AG04450 (cell line): ENCODE measurements at regions not wholly inside any gene's neighbourhood (a gene's known extent, or its start where the extent isn't known, plus 50 kb on each side); places are given as distances from the start of the nearest gene placed in this dataset.

Experiments used
- CTCF ChIA-PET: fragments of 300-600, 350-600 bp; formaldehyde crosslinking; extraction: SDS; loops from one replicate; lab custom pipeline; 2022; ENCODE audit warnings: antibody characterized with exemption, inconsistent platforms; lab: Charles Lee
- POLR2A ChIA-PET: fragments of 350-600 bp; formaldehyde crosslinking; extraction: SDS; loops from one replicate; lab custom pipeline; 2021; ENCODE audit warnings: antibody characterized with exemption, inconsistent platforms; lab: Yijun Ruan, JAX
- DNase-seq: peaks from one replicate; pipeline ENCODE4 v3.0.0-alpha.2; 2011; ENCODE audit warnings: low read depth, low spot score
- H3K27ac ChIP-seq: one replicate; pipeline ENCODE4 v1.5.1; 2012; ENCODE audit warnings: low read depth, low read length, control low read depth
- H3K27me3 ChIP-seq: one replicate; pipeline ENCODE4 v1.6.0; 2012; ENCODE audit warnings: low read length; ENCODE audit not compliant: control insufficient read depth, insufficient read depth
- H3K4me3 ChIP-seq: 2 replicates; pipeline ENCODE4 v1.5.1; 2011; ENCODE audit warnings: mild to moderate bottlenecking, low read depth, low read length, control low read depth
- H3K9me3 ChIP-seq: 2 replicates; pipeline ENCODE4 v1.5.1; 2012; ENCODE audit warnings: low read length; ENCODE audit not compliant: control insufficient read depth, insufficient read depth
- TF ChIP-seq, protein P1 (sequence below): IDR thresholded peaks from 2 replicates; pipeline ENCODE4 v1.5.1; 2011; ENCODE audit warnings: low read depth, low read length, control low read depth, inconsistent platforms

DNA sequence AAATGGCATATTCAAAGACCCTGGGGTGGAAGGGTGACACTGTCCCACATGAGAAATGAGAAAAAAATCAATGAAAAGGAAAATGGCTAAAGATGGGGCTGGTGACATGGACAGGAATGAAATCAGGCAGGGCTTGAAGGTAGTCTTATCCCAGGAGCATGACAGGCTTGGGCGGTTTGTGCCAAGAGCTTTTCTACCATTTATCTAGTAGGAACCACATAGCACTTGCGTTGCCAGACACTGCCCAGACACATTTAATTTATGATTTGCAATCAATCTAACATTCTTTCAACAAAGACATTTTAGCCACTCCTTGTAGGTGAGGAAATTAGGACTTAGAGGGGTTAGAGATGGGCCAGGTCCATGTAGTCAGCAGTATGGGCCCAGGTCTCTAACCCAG is 106.6 kb upstream of the NR2F2 start:
- POLR2A ChIA-PET: no interaction called here
- CTCF ChIA-PET: no interaction called here
- no peak overlapping the region for H3K4me3 ChIP-seq
- TF ChIP-seq, protein P1, sequence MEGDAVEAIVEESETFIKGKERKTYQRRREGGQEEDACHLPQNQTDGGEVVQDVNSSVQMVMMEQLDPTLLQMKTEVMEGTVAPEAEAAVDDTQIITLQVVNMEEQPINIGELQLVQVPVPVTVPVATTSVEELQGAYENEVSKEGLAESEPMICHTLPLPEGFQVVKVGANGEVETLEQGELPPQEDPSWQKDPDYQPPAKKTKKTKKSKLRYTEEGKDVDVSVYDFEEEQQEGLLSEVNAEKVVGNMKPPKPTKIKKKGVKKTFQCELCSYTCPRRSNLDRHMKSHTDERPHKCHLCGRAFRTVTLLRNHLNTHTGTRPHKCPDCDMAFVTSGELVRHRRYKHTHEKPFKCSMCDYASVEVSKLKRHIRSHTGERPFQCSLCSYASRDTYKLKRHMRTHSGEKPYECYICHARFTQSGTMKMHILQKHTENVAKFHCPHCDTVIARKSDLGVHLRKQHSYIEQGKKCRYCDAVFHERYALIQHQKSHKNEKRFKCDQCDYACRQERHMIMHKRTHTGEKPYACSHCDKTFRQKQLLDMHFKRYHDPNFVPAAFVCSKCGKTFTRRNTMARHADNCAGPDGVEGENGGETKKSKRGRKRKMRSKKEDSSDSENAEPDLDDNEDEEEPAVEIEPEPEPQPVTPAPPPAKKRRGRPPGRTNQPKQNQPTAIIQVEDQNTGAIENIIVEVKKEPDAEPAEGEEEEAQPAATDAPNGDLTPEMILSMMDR: no peak
- no peaks in the 10 kb centered on the region for H3K27me3 ChIP-seq
- no peaks in the 10 kb centered on the region for H3K9me3 ChIP-seq
- no peak for DNase-seq
- no peak overlapping the region for H3K27ac ChIP-seq

DNA sequence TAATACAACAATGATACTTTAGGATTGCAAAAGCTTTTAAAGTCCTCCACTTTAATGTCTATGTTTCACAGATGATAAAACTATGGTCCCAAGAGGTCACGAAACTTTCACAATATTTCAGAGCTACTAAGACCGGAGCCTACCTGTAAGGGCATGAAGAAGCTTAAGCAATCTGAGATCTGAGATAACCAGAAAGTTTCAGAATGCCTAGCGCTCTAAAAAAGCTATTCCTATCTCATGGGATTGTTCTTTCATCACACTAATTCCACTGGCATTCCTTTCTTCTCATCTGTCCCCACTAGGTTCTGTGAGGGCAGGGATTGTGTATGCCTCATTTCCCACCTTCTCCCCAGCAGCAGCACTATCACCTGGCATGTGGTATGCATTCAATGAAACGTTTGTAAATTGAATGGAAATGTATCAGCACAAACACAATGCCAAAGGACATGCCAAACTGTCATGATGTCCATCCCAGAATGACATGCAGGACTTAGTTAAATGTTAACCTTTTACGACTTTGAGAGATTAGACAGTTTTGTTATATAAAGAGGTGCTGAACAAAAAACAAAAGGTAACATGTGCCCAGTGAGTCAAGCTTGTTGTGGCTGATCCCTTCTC is 104.7 kb upstream of the NR2F2 start:
- ChIA-PET CTCF (no interaction called here), POLR2A (no interaction called here)
- Histone ChIP-seq H3K27ac (no peak overlapping the region), H3K4me3 (no peak overlapping the region), H3K9me3 (no peaks in the 10 kb centered on the region), H3K27me3 (no peaks in the 10 kb centered on the region)
- TF ChIP-seq, protein P1: no peak
- DNase-seq: no peak

DNA sequence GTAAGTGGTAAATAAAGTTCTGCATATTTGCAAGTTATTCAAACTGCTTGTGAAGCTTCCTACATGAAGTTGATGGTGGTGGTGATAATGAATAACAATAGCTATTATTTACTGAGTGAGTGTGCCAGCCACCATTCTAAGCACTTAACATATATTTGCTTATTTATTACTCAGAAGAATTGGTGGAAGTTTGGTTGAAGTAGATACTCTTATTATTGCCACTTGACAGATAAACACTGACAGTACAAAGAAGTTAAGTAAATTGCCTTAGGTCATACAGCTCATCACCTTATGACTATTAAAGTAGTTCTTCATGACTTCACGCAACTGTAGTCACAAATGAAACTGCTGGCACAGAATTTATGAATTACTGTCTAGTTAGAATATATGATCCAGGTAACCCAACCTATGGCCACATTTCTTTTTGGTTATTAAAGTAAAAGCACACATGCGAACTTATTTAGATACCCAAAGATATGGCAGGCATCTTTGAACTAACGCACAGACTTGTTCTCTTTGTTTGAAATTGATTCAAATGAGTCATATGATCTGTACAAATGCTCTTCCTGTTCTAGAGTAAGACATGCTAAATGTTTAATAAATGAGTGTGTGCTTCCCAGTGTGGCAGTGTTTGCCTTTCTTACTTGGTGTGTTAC is 99.8 kb upstream of the NR2F2 start:
- no peaks in the 10 kb centered on the region for H3K27me3 ChIP-seq
- H3K4me3 ChIP-seq: no peak overlapping the region
- H3K9me3 ChIP-seq: no peaks in the 10 kb centered on the region
- ChIA-PET CTCF (no interaction called here), POLR2A (no interaction called here)
- no peak overlapping the region for H3K27ac ChIP-seq
- TF ChIP-seq, protein P1: no peak
- no peak for DNase-seq

DNA sequence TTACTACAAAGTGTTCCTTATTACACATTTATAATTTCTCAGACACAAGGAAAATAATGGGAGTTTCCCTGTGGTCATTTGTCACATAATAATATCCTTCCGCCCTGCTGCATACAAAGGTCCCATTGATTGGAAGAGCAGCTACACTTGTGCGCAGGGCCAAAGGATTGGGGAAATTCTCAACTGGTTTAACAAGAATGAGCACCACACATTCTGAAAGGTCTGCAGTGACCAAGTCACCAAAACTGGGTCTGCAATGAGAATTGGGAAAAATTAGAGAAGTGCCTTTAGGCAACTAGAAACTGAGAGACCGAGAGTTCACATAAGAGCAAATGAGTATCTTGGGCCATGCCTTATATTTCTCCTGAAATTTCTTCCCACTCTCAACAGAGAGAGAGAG is 98.2 kb upstream of the NR2F2 start:
- DNase-seq: no peak
- ChIA-PET POLR2A (no interaction called here), CTCF (no interaction called here)
- H3K4me3 ChIP-seq: no peak overlapping the region
- no peak overlapping the region for H3K27ac ChIP-seq
- no peaks in the 10 kb centered on the region for H3K9me3 ChIP-seq
- TF ChIP-seq, protein P1: no peak
- no peaks in the 10 kb centered on the region for H3K27me3 ChIP-seq

DNA sequence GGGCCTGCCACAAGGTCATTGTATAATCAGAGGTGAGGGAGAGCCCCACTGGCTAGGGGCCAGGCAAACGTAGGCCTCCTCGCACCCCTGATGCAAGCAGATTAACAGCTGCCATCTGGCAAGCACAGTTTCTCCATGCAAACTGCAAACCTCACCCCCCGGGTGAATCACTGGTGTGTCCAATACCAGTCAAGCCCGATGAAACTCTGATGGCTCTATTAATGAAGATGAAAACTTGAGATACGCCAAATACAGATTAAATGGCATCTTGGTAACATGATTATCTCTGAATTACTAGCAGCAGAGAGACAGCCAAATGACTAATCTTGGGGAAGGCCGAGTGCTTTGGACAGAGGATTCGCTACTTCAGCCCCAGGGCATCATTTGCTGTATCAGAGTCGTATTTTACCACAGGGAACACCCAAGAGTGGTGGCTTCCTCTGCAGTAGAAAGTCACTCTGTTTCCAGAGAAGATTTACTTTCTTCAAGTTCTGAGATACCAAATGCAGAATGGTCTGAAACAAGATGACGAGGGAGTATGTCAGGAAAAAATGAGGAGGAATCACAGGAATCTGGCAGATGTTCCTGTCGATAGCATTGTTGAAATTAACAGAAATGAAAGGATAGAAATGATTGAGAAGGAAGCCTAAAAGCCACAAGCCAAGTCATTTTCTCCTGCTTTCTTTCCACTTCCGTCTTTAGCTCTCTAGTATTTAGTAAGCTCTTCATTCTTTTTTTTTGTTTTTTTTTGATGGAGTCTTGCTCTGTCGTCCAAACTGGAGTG is 96.2 kb upstream of the NR2F2 start:
- DNase-seq: no peak
- H3K9me3 ChIP-seq: no peaks in the 10 kb centered on the region
- no peak overlapping the region for H3K27ac ChIP-seq
- H3K4me3 ChIP-seq: no peak overlapping the region
- ChIA-PET POLR2A (no interaction called here), CTCF (no interaction called here)
- H3K27me3 ChIP-seq: no peaks in the 10 kb centered on the region
- TF ChIP-seq, protein P1: no peak
